GM19438 (cell line): ENCODE measurements at regions not wholly inside any gene's neighbourhood (a gene's known extent, or its start where the extent isn't known, plus 50 kb on each side); places are given as distances from the start of the nearest gene placed in this dataset.
"Not testable (repeated sequence)": the region's sequence is repeated elsewhere in the genome, so short reads cannot be mapped to it uniquely, and the experiment has no call there.

Experiments
- ATAC-seq: cut with Tn5 transposase; IDR thresholded peaks from one replicate; pipeline ENCODE4 v1.9.1; 2021; ENCODE audit warnings: low read depth; ENCODE audit not compliant: unreplicated experiment

DNA sequence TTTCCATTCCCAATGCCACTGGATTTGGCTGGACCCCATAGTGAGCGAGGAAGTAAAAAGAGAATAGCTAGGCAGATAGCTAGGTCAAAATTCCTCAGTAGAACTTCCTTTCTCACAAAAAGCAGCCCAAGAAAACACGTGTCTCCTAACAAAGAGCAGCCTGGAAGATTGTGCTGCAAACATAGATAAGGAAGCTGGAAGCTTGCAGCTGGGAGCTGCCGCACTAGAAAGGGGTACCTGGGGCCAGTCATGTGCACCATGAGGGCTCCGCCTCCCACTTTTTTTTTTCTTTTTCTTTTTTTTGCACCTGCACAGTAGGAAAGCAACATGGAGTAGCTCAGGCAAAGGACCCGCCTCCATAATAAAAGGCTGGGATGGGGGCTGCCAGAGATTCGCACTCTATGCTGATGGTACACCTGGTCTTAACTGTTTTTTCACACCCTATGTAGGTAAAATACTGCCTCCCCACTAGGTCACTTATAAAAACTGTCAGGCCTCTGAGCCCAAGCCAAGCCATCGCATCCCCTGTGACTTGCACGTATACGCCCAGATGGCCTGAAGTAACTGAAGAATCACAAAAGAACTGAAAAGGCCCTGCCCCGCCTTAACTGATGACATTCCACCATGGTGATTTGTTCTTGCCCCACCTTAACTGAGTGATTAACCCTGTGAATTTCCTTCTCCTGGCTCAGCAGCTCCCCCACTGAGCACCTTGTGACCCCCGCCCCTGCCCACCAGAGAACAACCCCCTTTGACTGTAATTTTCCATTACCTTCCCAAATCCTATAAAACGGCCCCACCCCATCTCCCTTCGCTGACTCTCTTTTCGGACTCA lies 521.6 kb downstream of the IRS2 start:
- not testable (repeated sequence) for ATAC-seq

DNA sequence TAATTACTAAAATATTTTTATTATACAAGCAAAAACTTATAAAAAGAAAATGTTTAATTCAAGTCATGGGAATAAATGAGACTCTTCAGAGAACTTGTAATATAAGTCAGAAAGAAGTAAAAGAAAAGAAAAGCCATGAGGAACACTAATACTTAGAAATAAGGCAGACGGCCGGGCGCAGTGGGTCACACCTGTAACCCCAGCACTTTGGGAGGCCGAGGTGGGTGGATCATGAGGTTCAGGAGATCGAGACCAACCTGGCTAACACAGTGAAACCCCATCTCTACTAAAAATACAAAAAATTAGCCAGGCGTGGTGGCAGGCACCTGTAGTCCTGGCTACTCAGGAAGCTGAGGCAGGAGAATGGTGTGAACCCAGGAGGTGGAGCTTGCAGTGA lies 528.6 kb downstream of the IRS2 start:
- not testable (repeated sequence) for ATAC-seq
